GM18519 (cell line): ENCODE measurements at regions not wholly inside any gene's neighbourhood (a gene's known extent, or its start where the extent isn't known, plus 50 kb on each side); places are given as distances from the start of the nearest gene placed in this dataset.
A peak's percentile ranks its signal among the peaks of the same experiment; 100 is the strongest.
"Not testable (repeated sequence)": the region's sequence is repeated elsewhere in the genome, so short reads cannot be mapped to it uniquely, and the experiment has no call there.

Experiments
- ATAC-seq: cut with Tn5 transposase; IDR thresholded peaks from one replicate; pipeline ENCODE4 v1.9.1; 2021; ENCODE audit warnings: mild to moderate bottlenecking, moderate library complexity; ENCODE audit not compliant: unreplicated experiment, low FRiP score

- ATAC-seq = no peak
Measured at GRCh38 chr6:140285471-140285870, 911.0 kb upstream of the CITED2 start.

- ATAC-seq = no peak
Measured at GRCh38 chr6:140284871-140285270, 910.4 kb upstream of the CITED2 start.

GRCh38 chr6:140283197-140283596, 908.7 kb upstream of the CITED2 start:
- ATAC-seq = no peak

- no peak for ATAC-seq
Measured at GRCh38 chr6:140281767-140282166, 907.3 kb upstream of the CITED2 start.

GRCh38 chr6:140281236-140281635, 906.8 kb upstream of the CITED2 start:
- no peak for ATAC-seq

- no peak for ATAC-seq
Measured at GRCh38 chr6:140276719-140277118, 902.3 kb upstream of the CITED2 start.

GRCh38 chr6:140276133-140276532, 901.7 kb upstream of the CITED2 start:
- ATAC-seq = no peak

- no peak for ATAC-seq
Measured at GRCh38 chr6:140275725-140276124, 901.3 kb upstream of the CITED2 start.

GRCh38 chr6:140274548-140274947, 900.1 kb upstream of the CITED2 start:
- no peak for ATAC-seq

- ATAC-seq = peak; percentile 99
Measured at GRCh38 chr6:140271759-140272377, 897.4 kb upstream of the CITED2 start.

GRCh38 chr6:140269591-140270165, 895.2 kb upstream of the CITED2 start:
- no peak for ATAC-seq

- ATAC-seq = no peak
Measured at GRCh38 chr6:140264431-140264830, 890.0 kb upstream of the CITED2 start.

GRCh38 chr6:140258302-140258701, 883.9 kb upstream of the CITED2 start:
- not testable (repeated sequence) for ATAC-seq

- ATAC-seq = no peak
Measured at GRCh38 chr6:140256248-140256647, 881.8 kb upstream of the CITED2 start.

- no peak for ATAC-seq
Measured at GRCh38 chr6:140253096-140253495, 878.6 kb upstream of the CITED2 start.

- ATAC-seq = no peak
Measured at GRCh38 chr6:140252099-140252498, 877.7 kb upstream of the CITED2 start.

GRCh38 chr6:140245296-140246040, 871.0 kb upstream of the CITED2 start:
- no peak for ATAC-seq

- ATAC-seq = no peak
Measured at GRCh38 chr6:140237251-140237650, 862.8 kb upstream of the CITED2 start.

- no peak for ATAC-seq
Measured at GRCh38 chr6:140236732-140237131, 862.3 kb upstream of the CITED2 start.

GRCh38 chr6:140230282-140230681, 855.8 kb upstream of the CITED2 start:
- ATAC-seq = no peak

GRCh38 chr6:140228491-140228890, 854.0 kb upstream of the CITED2 start:
- no peak for ATAC-seq

- ATAC-seq = no peak
Measured at GRCh38 chr6:140226637-140227036, 852.2 kb upstream of the CITED2 start.
